ENCODE measurements at regions not wholly inside any gene's neighbourhood (a gene's known extent, or its start where the extent isn't known, plus 50 kb on each side); places are given as distances from the start of the nearest gene placed in this dataset.
A peak's percentile ranks its signal among the peaks of the same experiment; 100 is the strongest.

GRCh38 chr22:49405590-49405989 lies 422.1 kb downstream of the BRD1 start:
- peak; percentile 34 for DNase-seq
- H3K27me3 ChIP-seq, result peaks cover 0 to 33% (median 0%) of the 10 kb centered on the region in 3 donors
- no peak for TF ChIP-seq CTCF (IDR thresholded peaks at IDR 0.05)
- no peak for TF ChIP-seq POLR2A (IDR thresholded peaks at IDR 0.05)
- no peak for TF ChIP-seq POLR2AphosphoS5 (IDR thresholded peaks at IDR 0.05)
- TF ChIP-seq EP300 (IDR thresholded peaks at IDR 0.05), result no peak

DNA sequence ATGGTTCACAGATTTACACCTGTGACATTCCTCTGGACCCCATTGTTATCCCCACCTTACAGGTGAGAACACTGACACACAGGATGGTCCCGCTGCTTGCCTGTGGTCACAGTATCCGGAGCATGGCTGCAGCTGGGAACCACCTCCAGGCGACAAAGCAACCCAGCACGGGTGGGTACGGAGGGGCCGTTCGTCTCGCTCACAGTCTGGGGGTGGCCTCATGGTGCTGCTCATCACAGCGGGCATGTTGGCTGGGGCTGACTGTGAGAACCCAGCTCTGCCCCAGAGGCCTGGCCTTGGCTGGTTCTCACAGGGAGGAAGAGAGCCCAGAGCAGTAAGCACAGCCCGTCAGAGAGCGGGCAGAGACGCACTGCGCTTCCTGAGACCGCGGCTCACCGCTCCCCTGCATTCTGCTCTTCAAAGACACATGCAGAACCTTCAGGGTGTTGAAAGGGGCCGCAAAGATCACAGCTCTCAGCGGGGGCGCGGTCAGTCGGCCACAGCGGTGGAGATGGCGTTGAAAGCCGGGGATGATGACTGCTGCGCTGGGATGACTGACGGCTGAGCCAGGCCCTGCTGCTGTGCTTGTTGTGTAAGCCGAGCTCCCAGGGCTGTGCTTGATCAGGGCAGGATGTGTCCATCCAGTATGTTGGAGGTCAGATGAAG lies 423.0 kb downstream of the BRD1 start:
- peaks cover 0 to 35% (median 0%) of the 10 kb centered on the region in 3 donors for H3K27me3 ChIP-seq
- no peak for TF ChIP-seq EP300 (IDR thresholded peaks at IDR 0.05)
- no peak for TF ChIP-seq POLR2AphosphoS5 (IDR thresholded peaks at IDR 0.05)
- no peak for TF ChIP-seq CTCF (IDR thresholded peaks at IDR 0.05)
- TF ChIP-seq POLR2A (IDR thresholded peaks at IDR 0.05), result no peak
- intact Hi-C loops (cut with DNase I), result no loop called here

More at GRCh38 chr22:49405590-49405989, 422.1 kb downstream of the BRD1 start:
- Histone ChIP-seq H3K4me1 (no peaks in the 10 kb centered on the region), H3K27ac (no peak overlapping the region), H3K9me3 (no peaks in the 10 kb centered on the region), H3K4me3 (no peak overlapping the region), H3K36me3 (no peaks in the 10 kb centered on the region)
- WGBS, 2 donors, result 52 to 59% methylated on average over 3 of the region's 3 CpGs
- intact Hi-C loops (cut with DNase I), result no loop called here

GRCh38 chr22:49404020-49404419 lies 423.7 kb downstream of the BRD1 start:
- H3K9me3 ChIP-seq, result no peaks in the 10 kb centered on the region
- DNase-seq, result peak; percentile 26
- no peaks in the 10 kb centered on the region for H3K36me3 ChIP-seq
- 82 to 88% methylated on average over 10 of the region's 10 CpGs for WGBS, 2 donors
- no peak overlapping the region for H3K27ac ChIP-seq
- intact Hi-C loops (cut with DNase I), result no loop called here
- H3K4me1 ChIP-seq, result no peaks in the 10 kb centered on the region
- no peak overlapping the region for H3K4me3 ChIP-seq
- peaks cover 0 to 33% (median 0%) of the 10 kb centered on the region in 3 donors for H3K27me3 ChIP-seq
- no peak for TF ChIP-seq CTCF (IDR thresholded peaks at IDR 0.05)
- no peak for TF ChIP-seq POLR2AphosphoS5 (IDR thresholded peaks at IDR 0.05)
- TF ChIP-seq EP300 (IDR thresholded peaks at IDR 0.05), result no peak
- TF ChIP-seq POLR2A (IDR thresholded peaks at IDR 0.05), result no peak

More for the DNA sequence above, 423.0 kb downstream of the BRD1 start:
- peak; percentile 57 for DNase-seq
- Histone ChIP-seq H3K36me3 (no peaks in the 10 kb centered on the region), H3K27ac (no peak overlapping the region), H3K4me3 (no peak overlapping the region), H3K4me1 (no peaks in the 10 kb centered on the region), H3K9me3 (no peaks in the 10 kb centered on the region)
- 66 to 78% methylated on average over 27 of the region's 27 CpGs for WGBS, 2 donors

DNA sequence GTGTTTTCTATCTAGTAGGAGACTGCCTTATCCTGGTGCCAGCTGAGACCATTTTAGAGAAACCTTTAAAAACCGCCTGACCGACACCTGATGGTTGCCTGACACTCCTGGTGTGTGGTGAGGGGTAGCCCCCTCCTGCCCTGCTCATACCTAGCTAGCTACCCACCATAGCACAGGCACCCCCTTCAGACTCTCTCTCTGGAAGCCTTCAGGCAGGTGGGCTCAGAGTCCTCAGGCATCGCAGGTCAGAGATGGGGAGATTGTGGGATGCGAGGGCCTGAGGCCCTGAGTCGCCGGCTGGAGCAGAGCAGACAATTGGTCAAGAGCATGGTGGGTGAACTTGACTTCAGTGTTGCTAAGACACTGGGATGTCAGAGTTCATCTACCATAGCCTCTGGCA lies 424.6 kb downstream of the BRD1 start:
- Histone ChIP-seq H3K9me3 (no peaks in the 10 kb centered on the region), H3K36me3 (no peaks in the 10 kb centered on the region), H3K27me3 (peaks cover 0 to 33% (median 0%) of the 10 kb centered on the region in 3 donors), H3K4me3 (no peak overlapping the region), H3K4me1 (no peaks in the 10 kb centered on the region), H3K27ac (no peak overlapping the region)
- WGBS, 2 donors, result 83 to 95% methylated on average over 6 of the region's 6 CpGs
- intact Hi-C loops (cut with DNase I), result no loop called here
- TF ChIP-seq POLR2A (IDR thresholded peaks at IDR 0.05) (no peak), CTCF (IDR thresholded peaks at IDR 0.05) (no peak), POLR2AphosphoS5 (IDR thresholded peaks at IDR 0.05) (no peak), EP300 (IDR thresholded peaks at IDR 0.05) (no peak)
- peak; percentile 28 for DNase-seq

DNA sequence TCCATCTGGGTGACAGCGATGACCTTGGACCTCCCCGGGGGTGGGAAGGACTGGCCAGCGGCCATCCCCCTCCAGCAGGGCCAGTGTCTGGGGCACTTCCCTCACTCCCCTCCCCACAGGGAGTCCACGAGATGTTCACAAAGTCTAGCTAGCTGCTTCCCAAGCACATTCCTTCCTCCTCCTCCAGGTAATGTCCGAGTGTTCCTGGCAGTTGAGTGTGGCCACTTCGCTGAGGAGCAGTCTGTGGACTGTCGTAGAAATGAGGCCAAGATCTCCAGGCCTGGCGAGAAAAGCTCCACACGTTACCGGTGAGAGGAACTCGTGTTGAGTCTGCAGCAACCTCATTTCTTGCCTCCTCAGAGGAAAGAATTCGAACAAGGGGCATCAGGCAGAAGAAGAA lies 425.5 kb downstream of the BRD1 start:
- H3K27ac ChIP-seq, result no peak overlapping the region
- H3K36me3 ChIP-seq, result no peaks in the 10 kb centered on the region
- no peaks in the 10 kb centered on the region for H3K4me1 ChIP-seq
- no peaks in the 10 kb centered on the region for H3K9me3 ChIP-seq
- intact Hi-C loops (cut with DNase I), result no loop called here
- no peak overlapping the region for H3K4me3 ChIP-seq
- no peak for TF ChIP-seq POLR2A (IDR thresholded peaks at IDR 0.05)
- TF ChIP-seq EP300 (IDR thresholded peaks at IDR 0.05), result no peak
- no peak for TF ChIP-seq POLR2AphosphoS5 (IDR thresholded peaks at IDR 0.05)
- no peak for TF ChIP-seq CTCF (IDR thresholded peaks at IDR 0.05)
- DNase-seq, result peak; percentile 34
- WGBS, 2 donors, result 66 to 67% methylated on average over 12 of the region's 12 CpGs
- H3K27me3 ChIP-seq, result peaks cover 0 to 33% (median 0%) of the 10 kb centered on the region in 3 donors
